HG03439 (cell line): ENCODE measurements at regions not wholly inside any gene's neighbourhood (a gene's known extent, or its start where the extent isn't known, plus 50 kb on each side); places are given as distances from the start of the nearest gene placed in this dataset.

Experiments
- ATAC-seq: cut with Tn5 transposase; IDR thresholded peaks from one replicate; pipeline ENCODE4 v1.9.1; 2021; ENCODE audit warnings: mild to moderate bottlenecking, moderate library complexity; ENCODE audit not compliant: unreplicated experiment

DNA sequence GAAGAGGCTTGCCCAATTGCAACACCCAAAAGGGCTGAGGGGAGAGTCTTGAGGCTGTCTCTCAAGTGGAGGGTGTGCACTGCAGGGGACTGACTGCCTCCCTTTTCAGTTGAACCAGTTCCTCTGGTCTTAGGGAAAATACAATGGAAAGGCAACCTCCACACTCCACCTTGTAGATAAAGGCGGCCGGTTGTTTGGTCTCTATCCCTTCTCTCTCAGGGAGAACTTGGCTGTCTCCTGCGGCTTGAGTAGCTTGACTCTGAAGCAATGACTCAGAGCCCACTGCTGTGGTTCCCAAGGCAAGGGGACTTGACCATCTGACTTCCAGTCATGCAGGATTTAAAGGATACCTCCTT lies 143.2 kb upstream of the UMPS start:
- no peak for ATAC-seq

DNA sequence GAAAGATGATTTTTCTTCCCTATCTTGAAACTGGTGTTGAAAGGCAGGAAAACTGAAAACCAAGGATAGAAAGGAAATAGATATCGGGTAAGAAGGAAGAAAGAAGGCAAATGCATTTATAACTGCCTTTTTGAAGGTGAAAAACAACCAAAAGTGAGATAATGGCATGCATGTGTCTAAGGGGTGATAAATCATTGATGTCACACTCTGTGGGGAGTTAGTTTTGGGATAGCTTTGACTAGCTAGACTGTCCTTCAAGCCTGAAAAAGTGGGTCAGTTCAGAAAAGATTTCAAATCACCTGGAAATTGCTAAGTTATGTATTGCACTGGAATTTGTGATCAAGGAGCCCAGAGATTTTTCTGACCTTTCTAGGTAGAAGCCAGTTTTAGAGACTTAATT lies 142.2 kb upstream of the UMPS start:
- no peak for ATAC-seq

DNA sequence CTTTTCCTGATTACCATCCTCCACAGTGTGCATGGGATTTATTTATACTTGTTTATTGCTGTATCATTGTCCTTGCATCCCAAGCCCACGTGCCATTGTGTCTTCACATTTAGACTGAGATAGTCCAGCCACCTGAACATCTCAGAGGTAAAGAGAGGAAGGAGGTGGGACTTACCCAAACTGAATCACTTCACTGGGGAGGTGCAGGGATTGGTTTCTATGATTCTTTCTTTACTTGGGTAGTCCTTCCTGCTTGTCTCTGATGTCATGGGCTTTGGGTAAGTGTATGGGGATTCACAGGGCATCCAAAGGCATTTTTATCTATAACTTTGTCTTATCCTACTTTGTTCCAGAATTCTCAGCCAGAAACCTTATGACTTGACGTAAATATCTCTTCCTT lies 141.5 kb upstream of the UMPS start:
- no peak for ATAC-seq

DNA sequence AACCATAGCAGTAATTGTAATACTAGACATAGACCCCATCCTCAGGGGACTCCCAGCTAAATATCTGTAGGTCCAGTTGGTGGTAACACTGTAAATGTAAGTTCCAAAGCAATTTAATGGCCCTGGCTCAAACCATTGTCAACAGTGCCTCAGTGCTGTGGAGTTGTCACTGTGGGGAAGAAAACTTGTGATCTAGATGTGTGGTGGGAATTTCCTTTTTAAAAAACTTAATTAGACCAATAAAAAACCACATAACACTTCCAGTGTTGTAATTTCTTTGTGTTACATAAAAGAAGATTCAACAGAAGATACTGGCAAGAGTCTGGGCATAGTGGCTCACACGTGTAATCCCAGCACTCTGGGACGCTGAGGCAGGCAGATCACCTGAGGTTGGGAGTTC lies 138.6 kb upstream of the UMPS start:
- ATAC-seq: no peak

DNA sequence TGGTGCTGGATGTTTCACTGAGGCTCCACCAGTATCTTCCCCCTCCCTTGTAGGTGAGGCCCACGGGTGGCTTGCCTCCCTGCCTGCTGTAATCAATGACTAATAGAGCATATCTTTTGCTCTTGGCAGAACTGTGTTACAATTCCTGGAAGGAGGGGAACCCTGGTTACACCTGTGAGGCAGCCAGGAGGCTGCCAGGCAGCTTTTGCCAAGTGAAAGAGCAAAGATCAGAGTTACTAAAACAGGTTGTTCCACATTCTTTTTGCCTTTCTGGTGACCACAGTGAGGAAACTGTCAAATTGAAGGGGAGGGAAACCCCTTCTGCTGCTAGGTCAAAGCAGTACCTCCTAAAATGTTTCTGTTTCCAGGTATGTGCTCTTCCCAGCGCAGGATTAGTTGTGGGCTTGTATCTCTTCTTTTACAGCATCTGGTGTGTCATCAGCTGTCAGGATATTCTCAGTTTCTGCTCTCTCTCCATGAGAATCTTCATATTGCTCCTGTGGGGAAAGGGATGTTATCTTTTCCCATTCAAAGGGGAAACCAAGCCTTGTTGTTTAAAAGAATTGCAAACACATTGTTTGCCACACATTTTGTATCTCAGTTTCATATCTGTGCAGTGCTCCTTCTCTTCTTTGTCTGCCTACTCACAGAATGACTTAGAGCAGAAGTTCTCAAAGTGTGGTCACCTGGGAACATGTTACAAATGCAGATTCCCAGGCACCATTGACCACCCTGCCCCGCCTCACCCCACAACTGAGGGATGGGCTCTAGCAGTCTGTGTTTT lies 137.4 kb upstream of the UMPS start:
- ATAC-seq: peak; percentile 65

DNA sequence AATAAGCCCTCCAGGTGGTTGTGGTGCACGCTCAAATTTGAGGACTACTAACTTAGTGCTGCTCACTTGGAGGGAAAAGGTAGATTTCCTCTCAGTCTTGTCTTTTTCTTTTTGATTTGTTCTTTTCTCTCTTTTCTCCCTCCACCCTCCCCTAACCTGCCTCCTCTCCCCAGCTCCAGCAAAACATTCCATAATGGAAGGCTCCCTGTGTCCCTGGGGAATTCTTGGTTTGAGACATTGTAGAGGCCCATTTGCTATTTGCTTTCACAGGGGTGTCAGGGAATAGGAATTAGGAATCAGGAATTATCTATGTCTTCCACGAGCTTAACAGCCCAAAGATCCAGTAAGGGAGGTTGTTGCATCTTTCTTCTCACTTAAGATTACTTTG lies 136.8 kb upstream of the UMPS start:
- ATAC-seq: peak; percentile 19

DNA sequence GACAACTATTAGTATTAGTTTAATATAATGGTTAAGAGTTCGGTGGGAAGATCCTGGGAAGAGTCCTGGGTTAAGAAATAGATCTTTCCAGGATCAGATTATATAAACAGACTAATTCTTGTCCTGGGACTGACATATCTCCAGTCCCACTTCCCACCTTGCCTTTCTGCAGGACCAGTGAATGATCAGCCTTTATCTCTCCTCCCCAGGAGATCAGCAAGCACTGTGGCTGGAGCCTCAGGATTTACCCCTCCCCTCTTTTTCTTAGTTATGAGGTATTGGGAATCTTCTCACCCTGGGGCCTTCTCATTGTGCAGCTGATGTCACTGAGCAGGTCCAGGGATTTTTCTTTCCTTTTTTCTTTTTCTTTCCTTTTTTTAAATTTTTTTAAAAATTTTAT lies 135.7 kb upstream of the UMPS start:
- no peak for ATAC-seq

DNA sequence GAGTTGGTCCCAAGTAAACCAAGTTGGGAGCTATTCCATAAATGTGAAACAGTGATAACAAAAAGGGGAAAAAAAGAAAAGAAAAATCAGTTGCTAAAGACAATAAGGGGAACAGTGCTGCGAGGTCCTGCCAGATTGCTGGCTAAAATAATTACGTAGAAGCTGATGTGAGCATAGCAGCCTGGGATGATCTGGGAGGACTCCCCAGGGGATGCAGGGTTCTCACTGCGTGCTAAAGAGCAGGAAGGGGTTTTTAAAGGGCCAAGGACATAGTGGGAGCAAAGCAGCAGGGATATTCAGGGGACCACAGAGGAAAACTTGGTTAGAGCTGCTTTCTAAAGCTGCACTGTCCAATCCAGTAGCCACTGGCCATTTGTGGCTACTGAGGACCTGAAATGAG lies 133.0 kb upstream of the UMPS start:
- no peak for ATAC-seq

DNA sequence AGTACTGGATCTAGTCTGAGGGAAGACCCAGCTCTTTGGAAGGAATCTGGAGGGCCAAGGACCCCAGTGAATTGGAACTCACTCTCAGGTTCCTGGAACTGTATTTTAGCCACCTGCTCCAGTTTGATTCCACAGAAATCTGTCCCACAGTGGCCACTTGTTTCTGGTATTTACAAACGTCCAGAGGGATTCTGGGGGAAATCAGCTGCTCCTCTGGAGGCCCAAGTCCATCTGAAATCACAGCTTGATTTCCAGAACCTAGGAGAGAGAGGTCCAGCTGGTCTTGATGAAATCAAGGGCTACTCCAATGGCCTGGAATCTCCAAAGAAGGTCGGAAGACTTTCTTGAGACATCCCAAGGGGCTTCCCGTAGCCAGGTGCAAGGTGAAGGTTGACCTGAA lies 132.3 kb upstream of the UMPS start:
- no peak for ATAC-seq

DNA sequence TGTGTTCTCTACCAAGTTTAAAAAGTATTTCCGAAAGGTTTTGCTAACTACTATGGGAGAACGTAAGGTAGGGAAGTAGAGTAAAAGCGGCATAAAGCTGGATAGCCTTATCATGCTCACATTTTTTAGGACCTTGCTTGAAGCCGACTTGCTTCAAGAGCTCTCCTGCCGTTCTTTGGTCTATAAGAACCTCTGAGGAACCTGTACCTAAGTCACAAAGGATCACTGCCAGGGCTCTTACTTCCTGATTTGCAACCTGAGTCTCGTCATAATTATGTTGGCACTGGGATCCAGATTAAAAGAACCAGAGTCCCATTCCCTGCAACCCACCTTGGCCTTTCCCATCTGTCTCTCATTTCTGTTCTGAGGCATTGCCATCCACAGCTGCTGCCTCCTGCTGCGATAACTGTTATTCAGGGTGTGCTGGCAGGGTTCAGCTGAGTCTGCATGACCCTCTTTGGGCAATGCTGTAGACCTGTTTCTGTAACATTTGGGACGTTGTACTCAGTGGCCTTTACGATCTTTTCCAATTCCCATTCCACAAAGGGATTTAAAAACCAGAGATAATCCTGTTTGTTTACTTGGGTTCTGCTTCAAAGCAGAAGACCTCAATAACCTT lies 131.0 kb upstream of the UMPS start:
- no peak for ATAC-seq

DNA sequence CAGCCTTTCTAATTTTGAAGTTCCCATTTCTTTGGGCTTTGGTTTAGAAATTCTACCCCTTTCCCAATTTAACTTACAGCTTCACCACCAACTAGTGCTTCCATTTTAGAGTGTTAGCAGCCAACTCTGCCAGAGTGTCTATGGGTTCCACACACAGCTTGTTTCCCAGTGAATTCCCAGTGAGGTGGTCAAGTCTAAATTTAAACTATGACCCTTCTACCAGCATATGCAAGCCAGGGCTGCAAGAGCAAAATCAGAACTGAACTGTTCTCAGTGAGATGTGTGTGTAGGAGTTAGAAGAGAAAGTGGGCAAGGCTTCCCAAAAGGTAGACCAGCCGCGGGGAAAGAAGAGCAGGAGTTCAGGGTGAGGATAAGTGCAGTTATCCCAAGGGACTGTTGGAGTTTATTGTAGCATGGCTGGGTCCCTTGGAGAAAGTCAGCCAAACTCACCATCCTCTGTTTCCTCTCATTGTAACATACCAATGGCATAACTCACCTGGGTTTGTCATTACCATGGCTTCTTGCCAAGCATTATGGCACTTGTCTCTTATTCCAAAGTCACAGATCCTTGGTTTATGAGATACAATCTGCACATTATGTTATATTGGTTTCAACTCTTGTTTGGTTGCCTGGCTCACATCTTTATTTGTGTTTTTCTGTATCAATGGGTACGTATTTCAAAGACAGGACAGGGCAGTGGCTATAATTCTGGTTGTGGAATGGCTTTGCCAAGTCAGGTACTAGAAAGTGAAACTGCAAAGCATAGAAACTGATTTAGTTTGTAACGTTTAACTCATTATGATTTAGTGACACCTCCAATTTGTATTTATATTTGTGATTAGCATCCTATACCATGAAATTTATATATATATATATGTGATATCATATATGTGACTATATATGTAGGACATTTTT lies 130.2 kb upstream of the UMPS start:
- no peak for ATAC-seq

DNA sequence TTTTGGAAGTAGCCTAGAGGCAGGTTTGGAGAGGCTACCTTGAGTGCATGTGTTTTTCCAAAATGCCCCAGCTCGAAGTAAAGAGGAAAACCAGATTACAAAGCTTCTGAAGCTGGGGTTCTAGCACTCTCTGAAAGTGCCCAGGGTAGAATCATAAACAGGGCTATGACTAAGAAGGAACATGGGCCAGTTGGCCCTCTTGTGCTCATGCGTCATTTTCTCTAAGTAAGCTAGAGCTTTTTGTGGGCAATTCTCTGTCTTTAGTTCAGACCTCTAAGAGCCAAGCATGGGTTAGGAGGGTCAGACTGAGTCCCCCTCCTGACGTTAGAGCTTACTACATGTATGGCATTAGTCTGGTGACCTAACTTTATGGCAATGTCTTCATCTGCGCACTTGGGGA lies 129.5 kb upstream of the UMPS start:
- no peak for ATAC-seq

DNA sequence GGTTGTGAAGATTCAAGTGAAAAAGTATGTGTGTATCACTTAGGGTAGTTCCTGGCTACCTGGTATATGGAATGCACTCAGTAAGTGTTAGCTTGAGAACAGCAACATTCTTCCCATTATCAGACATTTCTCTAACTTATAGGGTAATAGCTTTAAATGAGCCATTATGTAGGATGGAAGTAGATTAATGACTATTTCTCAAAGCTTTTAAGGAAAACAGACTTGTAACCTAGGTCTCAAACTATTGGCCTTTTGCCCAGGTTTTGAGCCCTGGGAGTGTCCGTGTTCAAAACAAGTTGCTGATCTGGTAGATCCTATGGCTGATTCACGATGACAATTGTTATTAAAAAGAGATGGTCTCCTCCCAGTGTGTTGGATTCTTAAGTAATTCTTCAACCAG lies 129.1 kb upstream of the UMPS start:
- no peak for ATAC-seq

DNA sequence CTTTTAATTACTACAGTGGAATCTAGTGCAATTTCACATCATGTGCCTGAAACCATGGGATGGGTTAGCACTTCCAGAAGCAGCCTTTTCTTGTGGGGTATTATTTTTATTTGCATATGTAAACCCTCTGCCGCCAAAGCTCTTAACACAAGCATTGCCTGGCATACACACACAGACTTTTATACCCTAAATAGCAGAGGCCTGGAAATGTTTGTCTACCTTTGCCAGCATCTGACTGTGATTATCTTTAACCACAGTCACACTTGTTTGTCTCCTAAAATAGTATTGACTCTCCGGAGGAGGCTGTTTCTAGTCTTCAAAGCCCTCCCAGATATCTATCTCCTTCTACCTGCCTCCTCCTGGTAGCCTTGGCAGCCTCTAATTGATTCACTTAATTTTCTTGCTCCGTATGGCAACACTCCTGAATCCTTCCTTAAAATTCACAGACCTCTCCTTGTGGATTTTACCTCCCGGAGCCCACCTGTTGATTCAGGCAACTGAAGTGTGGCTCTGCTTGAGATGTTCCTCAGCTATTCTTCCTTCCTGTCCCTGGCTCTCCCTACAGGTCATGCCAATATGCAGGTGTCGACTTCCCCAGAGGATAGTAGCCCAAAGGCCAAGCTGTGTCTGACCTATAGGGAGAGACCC lies 127.1 kb upstream of the UMPS start:
- no peak for ATAC-seq

DNA sequence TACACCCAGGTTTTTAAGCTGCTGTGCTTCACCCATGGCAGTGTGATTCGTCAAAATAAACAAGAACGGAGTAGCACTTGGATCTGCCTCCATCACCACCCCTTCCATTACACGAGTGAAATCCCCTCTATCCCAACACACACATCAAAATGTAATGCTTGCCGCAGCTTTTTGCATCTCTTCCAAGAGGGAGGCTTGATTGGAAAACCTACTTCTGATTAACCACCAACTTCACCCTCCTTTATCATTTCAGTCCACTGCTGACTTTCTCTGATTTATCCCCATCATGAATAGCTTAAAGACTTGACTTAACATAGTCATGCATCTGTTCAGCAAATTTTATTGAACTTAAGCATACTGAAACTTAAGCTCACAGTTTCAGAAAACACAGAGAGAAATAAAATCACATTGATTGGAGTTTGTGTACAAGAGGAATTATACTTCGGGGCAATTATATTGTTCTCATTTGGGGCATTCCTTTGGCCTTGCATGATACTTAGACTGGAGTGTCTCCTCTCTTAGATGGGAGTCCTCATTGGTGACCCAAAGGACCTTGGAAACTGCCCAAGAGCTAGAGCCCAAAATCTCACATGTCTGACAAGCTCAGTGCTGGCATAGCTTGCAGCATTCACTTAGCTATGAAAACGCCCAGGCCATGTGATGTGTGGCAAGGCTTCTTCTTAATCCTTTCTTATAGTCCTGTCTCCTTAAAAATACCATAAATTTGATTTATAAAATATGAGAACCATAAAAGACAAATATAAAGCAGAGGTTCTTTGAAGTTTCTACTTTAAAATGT lies 124.3 kb upstream of the UMPS start:
- no peak for ATAC-seq

DNA sequence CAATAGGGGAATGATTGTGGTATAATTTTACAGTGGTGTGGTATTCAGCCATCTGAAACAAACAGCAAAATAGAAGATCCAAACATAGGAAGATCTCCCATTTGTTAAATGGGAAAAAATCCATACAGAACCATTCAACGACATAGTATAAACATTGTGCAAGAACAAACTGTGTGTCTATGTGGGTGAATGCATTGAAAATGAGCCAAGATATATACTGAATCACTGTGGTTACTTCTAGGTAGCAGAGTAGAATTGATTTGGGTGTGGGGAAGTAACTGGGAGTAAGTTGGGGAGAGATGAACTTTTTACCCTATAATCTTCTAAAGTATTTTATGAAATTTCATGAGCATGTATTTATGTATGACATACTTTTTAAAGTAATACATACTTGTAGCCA lies 123.1 kb upstream of the UMPS start:
- ATAC-seq: no peak

DNA sequence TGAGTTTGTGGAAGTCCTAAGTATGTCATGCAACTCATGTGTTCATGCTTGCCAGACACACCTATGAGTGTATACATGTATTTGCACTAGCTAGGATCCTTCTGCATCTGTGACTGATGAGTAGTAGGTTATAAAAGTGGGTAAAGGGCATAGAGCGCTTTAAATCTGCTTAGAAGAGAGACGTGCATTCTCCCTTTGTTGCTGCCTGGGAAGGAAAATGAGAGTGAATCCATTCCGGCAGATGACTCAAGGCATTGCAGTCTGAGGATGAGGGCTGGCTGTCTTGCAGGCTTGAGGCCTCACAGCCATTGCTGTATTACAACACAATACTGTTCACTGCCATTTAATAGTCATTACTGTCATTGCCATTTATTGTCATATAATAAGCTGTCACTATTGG lies 120.8 kb upstream of the UMPS start:
- ATAC-seq: no peak

DNA sequence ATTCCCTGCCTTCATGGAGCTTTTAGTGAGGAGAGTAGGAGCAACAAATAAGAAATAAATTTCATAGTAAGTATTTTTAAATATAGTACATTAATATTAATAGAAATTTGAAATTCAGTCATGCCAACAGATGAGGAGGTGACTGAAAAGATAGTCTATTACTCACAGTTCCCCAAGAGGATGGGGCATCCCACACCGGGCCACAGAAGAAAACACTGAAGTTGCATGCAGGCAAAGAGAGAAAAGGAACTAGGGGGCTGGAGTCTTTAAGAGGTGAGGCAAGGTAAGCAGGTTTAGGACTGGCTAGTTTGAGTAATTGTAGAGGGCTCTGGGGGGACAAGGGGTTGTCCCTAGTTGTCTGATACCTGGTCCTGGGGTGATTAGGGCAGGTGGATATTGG lies 120.1 kb upstream of the UMPS start:
- no peak for ATAC-seq

DNA sequence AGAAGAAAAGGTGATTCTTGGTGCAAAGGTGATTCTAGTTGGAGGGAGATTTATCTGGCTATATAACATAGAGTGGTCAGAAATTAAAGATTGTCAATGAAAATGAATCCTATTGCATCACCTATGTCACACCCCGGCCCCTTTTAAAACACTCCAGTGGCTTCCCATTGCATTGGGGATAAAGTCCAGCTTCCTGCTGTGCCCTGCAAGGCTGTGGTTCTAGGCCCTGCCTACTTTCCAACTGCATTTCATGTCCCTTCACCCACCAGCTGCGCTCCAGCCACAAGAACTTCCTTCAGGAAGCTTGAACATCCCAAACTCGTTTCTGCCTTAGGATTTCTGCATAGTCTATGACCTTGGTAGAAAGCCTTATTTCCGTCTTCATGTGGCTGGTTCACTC lies 118.7 kb upstream of the UMPS start:
- ATAC-seq: no peak

DNA sequence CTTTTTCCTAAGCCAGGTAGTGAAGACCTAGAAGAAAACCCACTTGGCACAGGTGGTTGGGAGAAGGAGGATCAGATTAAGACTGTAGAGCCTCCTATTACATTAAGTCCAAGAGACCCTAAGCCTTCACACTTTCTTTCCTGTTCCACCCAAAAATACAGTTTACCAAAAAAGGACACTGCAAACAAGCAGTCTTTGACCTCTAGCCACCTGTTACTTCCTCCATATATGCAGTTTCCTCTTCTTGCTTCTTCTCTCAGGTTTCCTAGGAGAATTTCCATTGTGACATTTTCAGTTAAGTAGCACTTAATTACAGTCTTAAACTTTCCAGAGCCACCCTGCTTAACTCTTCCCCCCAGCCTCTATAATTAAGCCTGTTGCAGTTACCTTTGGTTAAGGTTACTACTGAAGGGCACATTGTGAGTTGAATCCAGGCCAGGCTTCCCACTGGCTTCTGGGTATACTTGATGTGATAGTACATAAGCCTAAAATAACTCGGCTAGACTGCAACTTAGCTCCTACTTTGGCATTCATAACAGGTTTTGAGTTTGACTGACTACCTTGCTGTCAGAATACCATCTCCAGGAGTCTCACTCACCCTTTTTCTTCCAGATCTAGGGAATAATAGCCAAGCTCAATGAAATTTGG lies 114.2 kb upstream of the UMPS start:
- ATAC-seq: no peak
